Central memory CD8-positive, alpha-beta T cell (primary cell): ENCODE measurements at regions not wholly inside any gene's neighbourhood (a gene's known extent, or its start where the extent isn't known, plus 50 kb on each side); places are given as distances from the start of the nearest gene placed in this dataset.
"Not testable (repeated sequence)": the region's sequence is repeated elsewhere in the genome, so short reads cannot be mapped to it uniquely, and the experiment has no call there.

ENCODE experiments used
- ATAC-seq: fragments of 150-1000 bp; cut with Tn5 transposase; replicated peaks from 2 replicates; pipeline ENCODE4 v1.10.0; 2022; ENCODE audit warnings: mild to moderate bottlenecking, moderate FRiP score, moderate number of reproducible peaks; ENCODE audit not compliant: poor library complexity, severe bottlenecking; ENCODE audit errors: extremely low read depth
- DNase-seq, 2 donors: peaks; one replicate each; pipeline ENCODE4 v3.0.0; 2021; ENCODE audit warnings: low spot score in 2 of 2
- H3K27ac Mint-ChIP-seq: one replicate; pipeline ENCODE4 v1.8.0; 2022; ENCODE audit warnings: low read depth, mild to moderate bottlenecking, moderate library complexity, mixed read lengths
- H3K27me3 Mint-ChIP-seq: one replicate; pipeline ENCODE4 v1.8.0; 2022; ENCODE audit warnings: mixed read lengths
- H3K36me3 Mint-ChIP-seq: one replicate; pipeline ENCODE4 v1.8.0; 2022; ENCODE audit warnings: mild to moderate bottlenecking, moderate library complexity, mixed read lengths; ENCODE audit not compliant: insufficient read depth
- H3K4me1 Mint-ChIP-seq: one replicate; pipeline ENCODE4 v1.8.0; 2022; ENCODE audit warnings: mixed read lengths
- H3K4me3 Mint-ChIP-seq: one replicate; pipeline ENCODE4 v1.8.0; 2022; ENCODE audit warnings: mild to moderate bottlenecking, moderate library complexity, mixed read lengths
- H3K9me3 Mint-ChIP-seq: one replicate; pipeline ENCODE4 v1.8.0; 2022; ENCODE audit warnings: mixed read lengths

GRCh38 chr1:82152356-82153271, 351.9 kb downstream of the ADGRL2 start:
- H3K27me3 Mint-ChIP-seq = no peaks in the 10 kb centered on the region
- H3K4me3 Mint-ChIP-seq = no peak overlapping the region
- H3K27ac Mint-ChIP-seq = no peak overlapping the region
- no peak for ATAC-seq
- H3K4me1 Mint-ChIP-seq = no peaks in the 10 kb centered on the region
- DNase-seq = no peak
- H3K36me3 Mint-ChIP-seq = no peaks in the 10 kb centered on the region
- peaks cover 19% of the 10 kb centered on the region for H3K9me3 Mint-ChIP-seq

- Mint-ChIP-seq H3K27me3 (no peaks in the 10 kb centered on the region), H3K9me3 (peaks cover 25% of the 10 kb centered on the region), H3K27ac (no peak overlapping the region), H3K36me3 (no peaks in the 10 kb centered on the region), H3K4me1 (no peaks in the 10 kb centered on the region), H3K4me3 (no peak overlapping the region)
- no peak for ATAC-seq
- DNase-seq = no peak
These were observed 344.9 kb downstream of the ADGRL2 start for GRCh38 chr1:82145656-82146055.

GRCh38 chr1:82143108-82143833, 342.5 kb downstream of the ADGRL2 start:
- no peak for ATAC-seq
- Mint-ChIP-seq H3K27ac (no peak overlapping the region), H3K4me3 (no peak overlapping the region), H3K27me3 (no peaks in the 10 kb centered on the region), H3K4me1 (no peaks in the 10 kb centered on the region), H3K9me3 (peaks cover 26% of the 10 kb centered on the region), H3K36me3 (no peaks in the 10 kb centered on the region)
- DNase-seq = no peak

- DNase-seq = no peak
- Mint-ChIP-seq H3K4me3 (no peak overlapping the region), H3K27ac (no peak overlapping the region), H3K27me3 (no peaks in the 10 kb centered on the region), H3K36me3 (no peaks in the 10 kb centered on the region), H3K9me3 (peaks cover 26% of the 10 kb centered on the region), H3K4me1 (no peaks in the 10 kb centered on the region)
- no peak for ATAC-seq
These were observed 340.7 kb downstream of the ADGRL2 start for GRCh38 chr1:82141390-82141789.

- no peak for DNase-seq
- Mint-ChIP-seq H3K4me3 (no peak overlapping the region), H3K36me3 (no peaks in the 10 kb centered on the region), H3K9me3 (peaks cover 26% of the 10 kb centered on the region), H3K27ac (no peak overlapping the region), H3K27me3 (no peaks in the 10 kb centered on the region), H3K4me1 (no peaks in the 10 kb centered on the region)
- no peak for ATAC-seq
These were observed 339.2 kb downstream of the ADGRL2 start for GRCh38 chr1:82139751-82140468.

GRCh38 chr1:82136351-82136750, 335.6 kb downstream of the ADGRL2 start:
- DNase-seq, H3K27ac Mint-ChIP-seq, H3K36me3 Mint-ChIP-seq, H3K4me3 Mint-ChIP-seq, H3K4me1 Mint-ChIP-seq, H3K27me3 Mint-ChIP-seq, H3K9me3 Mint-ChIP-seq, ATAC-seq: not testable (repeated sequence)

- DNase-seq (no peak), ATAC-seq (no peak)
- Mint-ChIP-seq H3K27ac (no peak overlapping the region), H3K36me3 (no peaks in the 10 kb centered on the region), H3K4me3 (no peak overlapping the region), H3K27me3 (no peaks in the 10 kb centered on the region), H3K4me1 (no peaks in the 10 kb centered on the region), H3K9me3 (peaks cover 16% of the 10 kb centered on the region)
These were observed 325.1 kb downstream of the ADGRL2 start for GRCh38 chr1:82125866-82126265.

- Mint-ChIP-seq H3K4me1 (no peaks in the 10 kb centered on the region), H3K36me3 (no peaks in the 10 kb centered on the region), H3K27ac (no peak overlapping the region), H3K9me3 (peaks cover 16% of the 10 kb centered on the region), H3K27me3 (no peaks in the 10 kb centered on the region), H3K4me3 (no peak overlapping the region)
- ATAC-seq = no peak
- DNase-seq = no peak
These were observed 324.4 kb downstream of the ADGRL2 start for GRCh38 chr1:82125119-82125518.

GRCh38 chr1:82121421-82121820, 320.7 kb downstream of the ADGRL2 start:
- DNase-seq = no peak
- no peaks in the 10 kb centered on the region for H3K4me1 Mint-ChIP-seq
- H3K27me3 Mint-ChIP-seq = no peaks in the 10 kb centered on the region
- H3K4me3 Mint-ChIP-seq = no peak overlapping the region
- no peak for ATAC-seq
- no peaks in the 10 kb centered on the region for H3K36me3 Mint-ChIP-seq
- no peak overlapping the region for H3K27ac Mint-ChIP-seq
- H3K9me3 Mint-ChIP-seq = peaks cover 9% of the 10 kb centered on the region

- no peak for DNase-seq
- Mint-ChIP-seq H3K27me3 (no peaks in the 10 kb centered on the region), H3K27ac (no peak overlapping the region), H3K4me1 (no peaks in the 10 kb centered on the region), H3K4me3 (no peak overlapping the region), H3K36me3 (no peaks in the 10 kb centered on the region), H3K9me3 (peaks cover 6% of the 10 kb centered on the region)
- no peak for ATAC-seq
These were observed 315.4 kb downstream of the ADGRL2 start for GRCh38 chr1:82116105-82116504.

GRCh38 chr1:82114887-82115286, 314.2 kb downstream of the ADGRL2 start:
- no peak for ATAC-seq
- peaks cover 6% of the 10 kb centered on the region for H3K9me3 Mint-ChIP-seq
- H3K27me3 Mint-ChIP-seq = no peaks in the 10 kb centered on the region
- no peak overlapping the region for H3K4me3 Mint-ChIP-seq
- no peaks in the 10 kb centered on the region for H3K4me1 Mint-ChIP-seq
- H3K27ac Mint-ChIP-seq = no peak overlapping the region
- no peaks in the 10 kb centered on the region for H3K36me3 Mint-ChIP-seq
- no peak for DNase-seq

GRCh38 chr1:82110366-82111254, 309.9 kb downstream of the ADGRL2 start:
- ATAC-seq (no peak), DNase-seq (no peak)
- peaks cover 6% of the 10 kb centered on the region for H3K9me3 Mint-ChIP-seq
- no peak overlapping the region for H3K27ac Mint-ChIP-seq
- no peaks in the 10 kb centered on the region for H3K4me1 Mint-ChIP-seq
- no peak overlapping the region for H3K4me3 Mint-ChIP-seq
- H3K27me3 Mint-ChIP-seq = no peaks in the 10 kb centered on the region
- no peaks in the 10 kb centered on the region for H3K36me3 Mint-ChIP-seq
